HPDE6-E6E7 (cell line): ENCODE measurements at regions not wholly inside any gene's neighbourhood (a gene's known extent, or its start where the extent isn't known, plus 50 kb on each side); places are given as distances from the start of the nearest gene placed in this dataset.

Experiments
- DNase-seq: peaks from one replicate; pipeline ENCODE4 v3.0.0; 2011; ENCODE audit warnings: missing footprints; ENCODE audit errors: extremely low spot score

- DNase-seq: no peak
Observed at GRCh38 chr6:77074037-77074713, 389.1 kb downstream of the HTR1B start.

- no peak for DNase-seq
Observed at GRCh38 chr6:77073410-77073760, 389.9 kb downstream of the HTR1B start.

- DNase-seq: no peak
Observed at GRCh38 chr6:77072694-77073409, 390.4 kb downstream of the HTR1B start.

GRCh38 chr6:77063494-77063893 is 399.8 kb downstream of the HTR1B start:
- DNase-seq: no peak

GRCh38 chr6:77055711-77056110 is 407.6 kb downstream of the HTR1B start:
- DNase-seq: no peak

GRCh38 chr6:77040568-77041195 is 422.6 kb downstream of the HTR1B start:
- DNase-seq: no peak

GRCh38 chr6:77038807-77039206 is 424.5 kb downstream of the HTR1B start:
- no peak for DNase-seq

GRCh38 chr6:77037439-77037838 is 425.9 kb downstream of the HTR1B start:
- DNase-seq: no peak

GRCh38 chr6:77036400-77036799 is 426.9 kb downstream of the HTR1B start:
- no peak for DNase-seq

GRCh38 chr6:77034161-77034560 is 429.1 kb downstream of the HTR1B start:
- no peak for DNase-seq

- no peak for DNase-seq
Observed at GRCh38 chr6:77030929-77031674, 432.2 kb downstream of the HTR1B start.

GRCh38 chr6:77026341-77026740 is 436.9 kb downstream of the HTR1B start:
- no peak for DNase-seq

GRCh38 chr6:77025736-77026223 is 437.5 kb downstream of the HTR1B start:
- no peak for DNase-seq

GRCh38 chr6:77021778-77022177 is 441.5 kb downstream of the HTR1B start:
- no peak for DNase-seq

GRCh38 chr6:77021232-77021631 is 442.1 kb downstream of the HTR1B start:
- DNase-seq: no peak

- no peak for DNase-seq
Observed at GRCh38 chr6:77019081-77019480, 444.2 kb downstream of the HTR1B start.

- no peak for DNase-seq
Observed at GRCh38 chr6:77017537-77017936, 445.8 kb downstream of the HTR1B start.

- DNase-seq: no peak
Observed at GRCh38 chr6:77015350-77015749, 447.9 kb downstream of the HTR1B start.

GRCh38 chr6:77011929-77012545 is 451.3 kb downstream of the HTR1B start:
- no peak for DNase-seq

- DNase-seq: no peak
Observed at GRCh38 chr6:77010931-77011542, 452.3 kb downstream of the HTR1B start.

GRCh38 chr6:76992553-76992952 is 470.7 kb downstream of the HTR1B start:
- DNase-seq: no peak
